Muscle layer of duodenum (tissue), 2 donors: ENCODE measurements at regions not wholly inside any gene's neighbourhood (a gene's known extent, or its start where the extent isn't known, plus 50 kb on each side); places are given as distances from the start of the nearest gene placed in this dataset.
A peak's percentile ranks its signal among the peaks of the same experiment; 100 is the strongest.

ENCODE experiments used
- H3K27ac ChIP-seq: one replicate; pipeline ENCODE4 v1.7.0; 2013; ENCODE audit warnings: mild to moderate bottlenecking, low read length
- H3K27me3 ChIP-seq: one replicate; pipeline ENCODE4 v1.7.0; 2013; ENCODE audit warnings: low read depth, mild to moderate bottlenecking, control low read depth, low read length
- H3K36me3 ChIP-seq, 2 donors: one replicate each; pipeline ENCODE4 v1.7.0; 2013; ENCODE audit warnings: low read length in 2 of 2, control low read depth in 1 of 2, mild to moderate bottlenecking in 1 of 2; ENCODE audit not compliant: insufficient read depth in 2 of 2, control insufficient read depth in 1 of 2
- H3K4me1 ChIP-seq, 2 donors: one replicate each; pipeline ENCODE4 v1.7.0; 2013; ENCODE audit warnings: low read length in 2 of 2, mild to moderate bottlenecking in 2 of 2, control low read depth in 1 of 2, moderate library complexity in 1 of 2; ENCODE audit not compliant: insufficient read depth in 2 of 2, control insufficient read depth in 1 of 2
- H3K4me3 ChIP-seq, 2 donors: one replicate each; pipeline ENCODE4 v1.7.0; 2013; ENCODE audit warnings: low read length in 2 of 2, low read depth in 1 of 2, mild to moderate bottlenecking in 1 of 2
- H3K9me3 ChIP-seq, 2 donors: one replicate each; pipeline ENCODE4 v1.7.0; 2013; ENCODE audit warnings: low read length in 2 of 2, control low read depth in 1 of 2, mild to moderate bottlenecking in 1 of 2; ENCODE audit not compliant: control insufficient read depth in 1 of 2
- donor health status: healthy.

- no peaks in the 10 kb centered on the region for H3K36me3 ChIP-seq
- no peaks in the 10 kb centered on the region for H3K9me3 ChIP-seq
- no peak overlapping the region for H3K4me3 ChIP-seq
- no peaks in the 10 kb centered on the region for H3K4me1 ChIP-seq
- no peaks in the 10 kb centered on the region for H3K27me3 ChIP-seq
- no peak overlapping the region for H3K27ac ChIP-seq
Observed at GRCh38 chr12:130053651-130054069, 108.6 kb upstream of the FZD10 start.

- Histone ChIP-seq H3K36me3 (no peaks in the 10 kb centered on the region), H3K4me3 (no peak overlapping the region), H3K9me3 (no peaks in the 10 kb centered on the region), H3K27ac (no peak overlapping the region), H3K27me3 (no peaks in the 10 kb centered on the region), H3K4me1 (no peaks in the 10 kb centered on the region)
Observed at GRCh38 chr12:130054803-130055202, 107.5 kb upstream of the FZD10 start.

DNA sequence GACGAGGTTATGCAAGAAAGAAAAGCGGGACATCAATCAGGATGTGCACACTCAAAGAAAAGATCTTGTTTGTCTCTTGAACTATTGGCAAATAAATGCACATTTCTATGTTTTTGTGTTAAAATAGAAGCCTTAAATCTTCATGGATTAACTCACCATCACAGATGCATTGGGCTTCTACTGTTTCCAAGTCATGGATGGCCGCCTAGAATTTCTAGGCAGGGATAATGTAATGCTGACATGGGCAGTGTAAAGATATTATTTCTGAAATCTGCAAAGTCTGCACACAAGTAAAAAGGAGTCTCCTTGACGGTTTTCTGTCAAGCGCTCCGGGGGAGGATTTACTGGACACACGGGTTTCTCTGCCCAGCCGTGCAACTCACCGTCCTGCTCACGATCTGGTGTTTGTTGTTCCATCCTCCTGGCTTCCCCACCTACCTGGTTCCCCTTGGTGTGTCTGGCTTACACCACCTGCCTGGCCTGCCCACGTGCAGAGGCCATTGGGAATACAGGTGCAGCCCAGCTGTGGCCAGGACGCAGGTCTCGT, 103.3 kb upstream of the FZD10 start:
- no peaks in the 10 kb centered on the region for H3K36me3 ChIP-seq
- H3K4me3 ChIP-seq: no peak overlapping the region
- H3K4me1 ChIP-seq: no peaks in the 10 kb centered on the region
- no peak overlapping the region for H3K27ac ChIP-seq
- peaks cover 0 to 3% of the 10 kb centered on the region in 2 donors for H3K9me3 ChIP-seq
- no peaks in the 10 kb centered on the region for H3K27me3 ChIP-seq

GRCh38 chr12:130063866-130064265, 98.4 kb upstream of the FZD10 start:
- Histone ChIP-seq H3K9me3 (peaks cover 0 to 3% of the 10 kb centered on the region in 2 donors), H3K4me1 (no peaks in the 10 kb centered on the region), H3K27me3 (no peaks in the 10 kb centered on the region), H3K4me3 (no peak overlapping the region), H3K27ac (no peak overlapping the region), H3K36me3 (no peaks in the 10 kb centered on the region)

DNA sequence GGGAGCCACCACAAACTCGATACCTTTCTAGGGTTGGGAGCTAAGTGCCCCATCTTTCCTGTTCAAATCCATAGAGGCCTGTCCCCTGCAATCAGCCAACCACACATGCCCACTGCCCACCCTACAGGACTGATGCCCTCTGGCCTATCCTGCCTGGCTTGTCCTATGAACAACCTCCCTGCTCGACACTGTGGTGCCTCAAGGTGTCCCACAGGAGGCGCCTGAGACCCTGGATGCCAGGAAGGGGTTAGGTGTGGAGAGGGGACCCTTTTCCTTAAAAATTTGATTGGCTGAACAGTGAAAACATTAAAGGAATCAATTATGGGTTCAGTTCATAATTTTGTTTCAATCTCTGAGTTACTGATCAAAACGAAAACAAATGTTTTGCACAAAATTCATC, 97.3 kb upstream of the FZD10 start:
- Histone ChIP-seq H3K4me3 (no peak overlapping the region), H3K36me3 (no peaks in the 10 kb centered on the region), H3K27me3 (no peaks in the 10 kb centered on the region), H3K9me3 (peaks cover 0 to 3% of the 10 kb centered on the region in 2 donors), H3K4me1 (no peaks in the 10 kb centered on the region), H3K27ac (no peak overlapping the region)

DNA sequence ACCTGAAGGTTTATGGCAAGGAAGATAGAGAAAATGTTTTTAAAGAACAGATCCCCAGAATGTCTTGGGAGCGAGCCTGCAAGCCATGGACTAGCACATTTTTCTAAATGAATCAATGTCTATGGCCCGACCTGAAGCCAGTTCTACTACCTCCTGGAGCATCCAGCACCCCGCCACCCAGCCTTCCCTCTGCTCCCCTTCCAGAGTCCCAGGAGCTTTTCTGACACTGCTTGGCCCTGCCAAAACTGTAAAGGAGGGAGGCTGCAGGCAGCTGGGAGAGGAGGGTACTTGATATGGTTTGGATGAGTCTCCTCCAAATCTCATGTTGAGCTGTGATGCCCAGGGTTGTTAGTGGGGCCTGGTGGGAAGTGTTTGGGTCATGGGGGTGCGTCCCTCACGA, 95.5 kb upstream of the FZD10 start:
- Histone ChIP-seq H3K4me3 (no peak overlapping the region), H3K9me3 (no peaks in the 10 kb centered on the region), H3K36me3 (no peaks in the 10 kb centered on the region), H3K4me1 (no peaks in the 10 kb centered on the region), H3K27me3 (no peaks in the 10 kb centered on the region), H3K27ac (no peak overlapping the region)

DNA sequence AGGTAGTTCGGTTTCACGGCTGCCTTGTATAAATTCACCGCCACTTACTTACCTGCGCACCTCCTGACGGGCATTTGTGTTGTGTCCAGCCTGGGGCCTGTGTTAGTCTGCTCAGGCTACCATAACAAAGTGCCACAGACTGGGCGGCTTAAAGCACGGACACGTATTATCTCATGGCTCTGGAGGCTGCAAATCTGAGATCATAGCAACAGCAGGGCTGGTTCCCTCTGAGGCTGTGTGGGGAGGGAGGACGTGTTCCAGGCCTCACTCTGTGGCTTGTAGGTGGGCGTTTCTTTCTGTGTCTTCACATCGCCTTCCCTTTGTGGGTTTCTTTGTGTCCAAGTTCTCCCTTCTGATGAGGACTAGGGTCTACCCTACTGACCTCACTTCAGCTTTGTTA, 93.5 kb upstream of the FZD10 start:
- Histone ChIP-seq H3K36me3 (no peaks in the 10 kb centered on the region), H3K27me3 (no peaks in the 10 kb centered on the region), H3K27ac (no peak overlapping the region), H3K4me3 (no peak overlapping the region), H3K9me3 (no peaks in the 10 kb centered on the region), H3K4me1 (no peaks in the 10 kb centered on the region)

DNA sequence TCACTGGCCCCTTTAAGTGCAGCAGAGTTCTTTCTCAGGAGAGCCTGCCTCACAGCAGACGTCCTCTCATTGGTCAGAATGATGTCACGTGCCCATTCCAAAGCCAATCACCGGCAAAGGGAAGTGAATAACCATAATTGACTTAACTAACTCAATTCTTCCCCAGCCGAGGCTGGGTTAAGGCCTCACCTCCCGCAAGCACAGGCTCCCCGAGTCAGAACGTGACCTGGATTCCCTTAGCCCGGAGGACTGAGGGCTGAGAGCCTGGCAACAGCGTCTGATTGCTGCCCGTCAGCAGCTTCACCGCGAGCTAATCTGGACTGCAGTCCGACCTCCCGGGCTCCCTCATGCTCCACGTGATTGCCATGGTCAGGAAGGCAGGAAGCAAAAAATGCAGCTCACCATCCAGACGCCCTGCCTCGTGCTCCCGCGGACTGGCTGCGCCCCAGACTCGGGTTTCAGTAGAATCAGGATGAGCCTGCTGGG, 92.1 kb upstream of the FZD10 start:
- H3K4me1 ChIP-seq: no peaks in the 10 kb centered on the region
- no peaks in the 10 kb centered on the region for H3K36me3 ChIP-seq
- no peaks in the 10 kb centered on the region for H3K9me3 ChIP-seq
- no peak overlapping the region for H3K27ac ChIP-seq
- H3K4me3 ChIP-seq: peak overlapping the region in 1 of 2 donors; percentile 34
- no peaks in the 10 kb centered on the region for H3K27me3 ChIP-seq

- no peaks in the 10 kb centered on the region for H3K4me1 ChIP-seq
- no peak overlapping the region for H3K27ac ChIP-seq
- H3K27me3 ChIP-seq: no peaks in the 10 kb centered on the region
- no peak overlapping the region for H3K4me3 ChIP-seq
- H3K9me3 ChIP-seq: peaks cover 0 to 2% of the 10 kb centered on the region in 2 donors
- no peaks in the 10 kb centered on the region for H3K36me3 ChIP-seq
Observed at GRCh38 chr12:130073721-130074120, 88.5 kb upstream of the FZD10 start.

GRCh38 chr12:130074661-130075406, 87.4 kb upstream of the FZD10 start:
- H3K27ac ChIP-seq: no peak overlapping the region
- no peaks in the 10 kb centered on the region for H3K27me3 ChIP-seq
- peaks cover 0 to 2% of the 10 kb centered on the region in 2 donors for H3K9me3 ChIP-seq
- no peaks in the 10 kb centered on the region for H3K4me1 ChIP-seq
- H3K4me3 ChIP-seq: no peak overlapping the region
- H3K36me3 ChIP-seq: no peaks in the 10 kb centered on the region

GRCh38 chr12:130075497-130076076, 86.7 kb upstream of the FZD10 start:
- Histone ChIP-seq H3K27me3 (no peaks in the 10 kb centered on the region), H3K4me1 (no peaks in the 10 kb centered on the region), H3K36me3 (no peaks in the 10 kb centered on the region), H3K27ac (no peak overlapping the region), H3K9me3 (peaks cover 0 to 2% of the 10 kb centered on the region in 2 donors), H3K4me3 (no peak overlapping the region)
